H1 (cell line): ENCODE measurements at regions not wholly inside any gene's neighbourhood (a gene's known extent, or its start where the extent isn't known, plus 50 kb on each side); places are given as distances from the start of the nearest gene placed in this dataset.

ENCODE experiments used
- CTCF ChIA-PET: fragments of 300-600 bp; sonication (Branson Sonifier 250); formaldehyde crosslinking; loops from one replicate; lab custom pipeline; 2021; ENCODE audit not compliant: partially characterized antibody; lab: Charles Lee
- POLR2A ChIA-PET: fragments of 300-600 bp; sonication (Branson Sonifier 250); formaldehyde crosslinking; loops from one replicate; lab custom pipeline; 2021; ENCODE audit warnings: inconsistent platforms; ENCODE audit not compliant: partially characterized antibody; lab: Charles Lee
- DNase-seq, 2 experiments: peaks; one replicate each; pipeline versions ENCODE4 v3.0.0 to v3.0.0-alpha.2; 2010 to 2022; ENCODE audit warnings: low spot score in 2 of 2, low read depth in 1 of 2, mixed read lengths in 1 of 2
- FAIRE-seq: peaks from 2 replicates; lab custom pipeline; 2011; peaks lifted over from hg19 to GRCh38; lab: Jason Lieb, UNC
- H2AFZ ChIP-seq: 2 replicates; pipeline ENCODE4 v1.8.1; 2012; ENCODE audit warnings: low read length, inconsistent platforms
- H2AK5ac ChIP-seq: 2 replicates; pipeline ENCODE4 v1.6.1; 2013; ENCODE audit warnings: low read depth, low read length
- H2BK120ac ChIP-seq: replicated peaks from 2 replicates; pipeline ENCODE3; 2013; ENCODE audit warnings: low read depth, low read length, inconsistent platforms
- H2BK12ac ChIP-seq: 2 replicates; pipeline ENCODE4 v1.6.1; 2013; ENCODE audit warnings: low read depth, low read length
- H2BK15ac ChIP-seq: 2 replicates; pipeline ENCODE4 v1.6.1; 2013; ENCODE audit warnings: low read length
- H2BK20ac ChIP-seq: 2 replicates; pipeline ENCODE4 v1.6.1; 2013; ENCODE audit warnings: low read length
- H2BK5ac ChIP-seq: 2 replicates; pipeline ENCODE4 v1.6.1; 2013; ENCODE audit warnings: low read depth, low read length
- H3K14ac ChIP-seq: 2 replicates; pipeline ENCODE4 v1.6.1; 2013; ENCODE audit warnings: inconsistent platforms; ENCODE audit not compliant: insufficient read length
- H3K18ac ChIP-seq: 2 replicates; pipeline ENCODE4 v1.6.1; 2013; ENCODE audit warnings: low read length; ENCODE audit errors: extremely low read depth
- H3K23ac ChIP-seq: 2 replicates; pipeline ENCODE4 v1.6.1; 2013; ENCODE audit warnings: inconsistent platforms; ENCODE audit not compliant: insufficient read length
- H3K23me2 ChIP-seq: 2 replicates; pipeline ENCODE4 v1.6.1; 2013; ENCODE audit warnings: low read depth, low read length
- H3K27ac ChIP-seq: 2 replicates; pipeline ENCODE4 v1.6.1; 2011; ENCODE audit warnings: low read depth, low read length, inconsistent platforms
- H3K27me3 ChIP-seq, 4 experiments: replicated peaks in 1 of 4; 1 replicate in 1 of 4; 2 replicates in 3 of 4; pipeline versions ENCODE4 v1.6.1 to v1.8.1; 2011 to 2013; ENCODE audit warnings: low read length in 3 of 4, mild to moderate bottlenecking in 3 of 4, inconsistent platforms in 2 of 4, mixed read lengths in 2 of 4, moderate library complexity in 1 of 4; ENCODE audit not compliant: control insufficient read depth in 3 of 4, insufficient read depth in 3 of 4; ENCODE audit errors: extremely low read depth in 1 of 4
- H3K36me3 ChIP-seq, 4 experiments: 2 replicates each; pipeline versions ENCODE4 v1.6.1 to v1.8.1; 2011 to 2013; ENCODE audit warnings: mild to moderate bottlenecking in 4 of 4, low read length in 3 of 4, moderate library complexity in 2 of 4, control low read depth in 1 of 4, inconsistent platforms in 1 of 4; ENCODE audit not compliant: insufficient read depth in 4 of 4, control insufficient read depth in 2 of 4
- H3K4ac ChIP-seq: replicated peaks from 2 replicates; pipeline ENCODE3; 2013; ENCODE audit warnings: low read length, low read depth, mixed read lengths, inconsistent platforms; ENCODE audit not compliant: insufficient read length
- H3K4me1 ChIP-seq, 4 experiments: replicated peaks in 1 of 4; 1 replicate in 1 of 4; 2 replicates in 3 of 4; pipeline versions ENCODE4 v1.6.1 to v1.8.1; 2011 to 2013; ENCODE audit warnings: low read length in 3 of 4, inconsistent platforms in 2 of 4, mixed read lengths in 1 of 4; ENCODE audit not compliant: insufficient read depth in 4 of 4, control insufficient read depth in 3 of 4
- H3K4me2 ChIP-seq, 2 experiments: 2 replicates each; pipeline versions ENCODE4 v1.6.1 to v1.8.1; 2011 to 2013; ENCODE audit warnings: low read depth in 2 of 2, low read length in 2 of 2, control low read depth in 1 of 2, inconsistent platforms in 1 of 2, mild to moderate bottlenecking in 1 of 2; ENCODE audit not compliant: insufficient read depth in 1 of 2
- H3K4me3 ChIP-seq, 4 experiments: fragments of 200-600, 300-600 bp in 1 of 4; sonication (generic), shearing (Covaris generic), sonication (Bioruptor Twin) in 1 of 4; 2 replicates each; pipeline versions ENCODE4 v1.5.1 to v1.8.1; 2011 to 2016; ENCODE audit warnings: low read length in 4 of 4, low read depth in 3 of 4, control low read depth in 2 of 4, inconsistent platforms in 2 of 4, mild to moderate bottlenecking in 2 of 4, mixed read lengths in 1 of 4, moderate library complexity in 1 of 4; ENCODE audit not compliant: insufficient read depth in 2 of 4; ENCODE audit errors: extremely low read depth in 1 of 4
- H3K56ac ChIP-seq: replicated peaks from 2 replicates; pipeline ENCODE3; 2013; ENCODE audit warnings: low read depth, mild to moderate bottlenecking, mixed read lengths, low read length, inconsistent platforms; ENCODE audit not compliant: insufficient read length
- H3K79me1 ChIP-seq: 2 replicates; pipeline ENCODE4 v1.6.1; 2013; ENCODE audit warnings: low read depth, low read length, control low read depth
- H3K79me2 ChIP-seq, 2 experiments: 2 replicates each; pipeline versions ENCODE4 v1.6.1 to v1.8.1; 2012 to 2013; ENCODE audit warnings: low read length in 2 of 2, mild to moderate bottlenecking in 2 of 2, inconsistent platforms in 1 of 2; ENCODE audit not compliant: insufficient read depth in 2 of 2, control insufficient read depth in 1 of 2
- H3K9ac ChIP-seq, 4 experiments: replicated peaks in 1 of 4; 1 replicate in 1 of 4; 2 replicates in 3 of 4; pipeline versions ENCODE4 v1.6.1 to v1.8.1; 2011 to 2013; ENCODE audit warnings: low read depth in 3 of 4, low read length in 3 of 4, control low read depth in 2 of 4, mild to moderate bottlenecking in 2 of 4, moderate library complexity in 2 of 4, inconsistent platforms in 1 of 4; ENCODE audit errors: extremely low read depth in 1 of 4
- H3K9me3 ChIP-seq, 2 experiments: 2 replicates each; pipeline versions ENCODE4 v1.6.1 to v1.8.1; 2012 to 2013; ENCODE audit warnings: mild to moderate bottlenecking in 2 of 2, moderate library complexity in 2 of 2, control low read depth in 1 of 2, inconsistent platforms in 1 of 2, low read depth in 1 of 2, low read length in 1 of 2, mixed read lengths in 1 of 2; ENCODE audit not compliant: insufficient read depth in 2 of 2
- H4K20me1 ChIP-seq, 2 experiments: replicated peaks in 1 of 2; 2 replicates each; pipeline versions ENCODE3 to v1.8.1; 2011 to 2013; ENCODE audit warnings: inconsistent platforms in 2 of 2, low read length in 2 of 2, mild to moderate bottlenecking in 1 of 2; ENCODE audit not compliant: insufficient read depth in 2 of 2, control insufficient read depth in 1 of 2
- H4K5ac ChIP-seq: 2 replicates; pipeline ENCODE4 v1.6.1; 2013; ENCODE audit warnings: low read length, low read depth, mixed read lengths, inconsistent platforms; ENCODE audit not compliant: insufficient read length
- H4K8ac ChIP-seq: 2 replicates; pipeline ENCODE4 v1.8.0; 2013; ENCODE audit warnings: mild to moderate bottlenecking, moderate library complexity, low read length, inconsistent platforms; ENCODE audit not compliant: insufficient read depth; ENCODE audit errors: extremely low read depth
- H4K91ac ChIP-seq: replicated peaks from 2 replicates; pipeline ENCODE3; 2013; ENCODE audit warnings: low read length, mixed read lengths, inconsistent platforms; ENCODE audit not compliant: insufficient read length
- BRCA1 ChIP-seq: IDR thresholded peaks from 2 replicates; pipeline ENCODE4 v1.6.1; 2012; ENCODE audit warnings: low read depth, low read length, improper control_type of control experiment
- CBX8 ChIP-seq: fragments of 300-800, 300-1000 bp; sonication (generic); IDR thresholded peaks from 2 replicates; pipeline ENCODE4 v1.7.1; 2016; ENCODE audit warnings: low read depth, low read length, borderline replicate concordance
- CHD1 ChIP-seq: IDR thresholded peaks from 2 replicates; pipeline ENCODE4 v1.6.1; 2012; ENCODE audit warnings: low read depth, low read length, improper control_type of control experiment
- CHD2 ChIP-seq: IDR thresholded peaks from 2 replicates; pipeline ENCODE4 v1.6.1; 2012; ENCODE audit warnings: low read length, improper control_type of control experiment
- HDAC6 ChIP-seq: IDR thresholded peaks from one replicate; pipeline ENCODE4 v1.7.1; 2012; ENCODE audit warnings: low read depth, mild to moderate bottlenecking, inconsistent platforms, low read length, moderate library complexity
- JUN ChIP-seq: IDR thresholded peaks from 2 replicates; pipeline ENCODE4 v1.6.1; 2011; ENCODE audit warnings: low read depth, mild to moderate bottlenecking, improper control_type of control experiment, low read length
- JUND ChIP-seq: IDR thresholded peaks from 2 replicates; pipeline ENCODE4 v1.6.1; 2011; ENCODE audit warnings: mild to moderate bottlenecking, improper control_type of control experiment, low read length
- KDM4A ChIP-seq: IDR thresholded peaks from one replicate; pipeline ENCODE4 v1.7.1; 2012; ENCODE audit warnings: low read depth, mild to moderate bottlenecking, moderate library complexity, low read length, inconsistent platforms; ENCODE audit not compliant: severe bottlenecking
- NRF1 ChIP-seq: IDR thresholded peaks from 2 replicates; pipeline ENCODE4 v1.6.1; 2011; ENCODE audit warnings: mild to moderate bottlenecking, low read depth, low read length, improper control_type of control experiment
- SIX5 ChIP-seq: IDR thresholded peaks from 2 replicates; pipeline ENCODE4 v1.6.1; 2011; ENCODE audit warnings: mild to moderate bottlenecking, low read depth, low read length
- SUZ12 ChIP-seq: fragments of 200-600 bp; sonication (generic); IDR thresholded peaks from 2 replicates; pipeline ENCODE4 v1.6.1; 2012; ENCODE audit warnings: mild to moderate bottlenecking, inconsistent platforms, low read length, moderate library complexity, mixed read lengths
- TAF1 ChIP-seq: IDR thresholded peaks from 2 replicates; pipeline ENCODE4 v1.6.1; 2011; ENCODE audit warnings: mild to moderate bottlenecking, low read depth, low read length
- TAF7 ChIP-seq: optimal IDR thresholded peaks from 2 replicates; pipeline ENCODE3; 2011; ENCODE audit warnings: low read depth, mild to moderate bottlenecking, inconsistent platforms, low read length, moderate library complexity, borderline replicate concordance
- ZNF274 ChIP-seq: IDR thresholded peaks from 2 replicates; pipeline ENCODE4 v1.7.0; 2012; ENCODE audit warnings: low read length, borderline replicate concordance; ENCODE audit errors: extremely low read depth
- WGBS, 2 experiments: shearing (Covaris generic) in 1 of 2; methylation state at CpG; one replicate each; pipeline versions ENCODE4 v1.1.6 to v1.1.7; 2013 to 2015; ENCODE audit warnings: low lambda C conversion rate in 2 of 2, mixed read lengths in 2 of 2, inconsistent platforms in 1 of 2, low coverage in 1 of 2, missing lambda C conversion rate in 1 of 2; ENCODE audit not compliant: insufficient replicate concordance in 2 of 2, insufficient coverage in 1 of 2, insufficient read length in 1 of 2; ENCODE audit errors: extremely low coverage in 1 of 2, missing lambda C conversion rate in 1 of 2; 5-methylcytosine and 5-hydroxymethylcytosine counted together

DNA sequence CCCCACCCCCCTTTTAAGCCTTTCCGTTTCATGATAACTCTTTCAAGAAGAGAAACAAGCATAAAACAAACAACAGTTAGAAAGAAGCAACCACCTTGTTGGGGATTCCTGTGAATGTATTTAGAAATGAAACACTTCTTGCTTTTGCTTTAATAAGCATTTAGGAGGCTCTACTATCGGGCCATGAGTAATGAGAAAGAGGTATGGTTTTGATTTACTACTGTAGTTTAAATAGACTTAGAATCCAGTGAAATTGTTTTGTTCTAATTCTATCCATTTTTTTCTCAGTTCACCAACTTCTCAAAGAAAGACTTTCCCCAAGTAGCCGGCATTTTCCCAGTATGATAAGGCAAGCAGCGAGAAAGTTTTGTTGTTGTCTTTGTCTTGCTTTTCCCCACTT, 168.7 kb upstream of the HABP2 start:
- Histone ChIP-seq H3K9ac (no peak overlapping the region), H2BK20ac (no peak overlapping the region), H3K4ac (no peak overlapping the region), H3K4me1 (no peaks in the 10 kb centered on the region), H3K23me2 (no peaks in the 10 kb centered on the region), H3K9me3 (no peaks in the 10 kb centered on the region), H2AK5ac (no peak overlapping the region), H3K79me1 (no peaks in the 10 kb centered on the region), H3K18ac (no peak overlapping the region), H3K23ac (no peak overlapping the region), H3K27ac (no peak overlapping the region), H3K14ac (no peak overlapping the region), H2BK5ac (no peak overlapping the region), H3K4me2 (no peak overlapping the region), H3K4me3 (no peak overlapping the region), H3K79me2 (no peaks in the 10 kb centered on the region), H2BK120ac (no peak overlapping the region), H4K20me1 (no peaks in the 10 kb centered on the region), H2AFZ (no peak overlapping the region), H4K91ac (no peak overlapping the region), H2BK12ac (no peak overlapping the region), H2BK15ac (no peak overlapping the region), H3K56ac (no peak overlapping the region), H3K27me3 (no peaks in the 10 kb centered on the region), H4K5ac (no peak overlapping the region), H3K36me3 (no peaks in the 10 kb centered on the region), H4K8ac (no peak overlapping the region)
- ChIA-PET CTCF (interaction anchor here (0.6 to 3.0 kb wide), 18 partner anchors 9 to 361 kb away, joined by 3 to 32 read pairs (median 5); no protein-coding TSS in a partner anchor), POLR2A (interaction anchor here (0.7 kb wide), 1 partner anchor 331 kb away, joined by 3 read pairs; no protein-coding TSS in a partner anchor)
- DNase-seq (no peak), FAIRE-seq (no peak)
- 84% methylated on average over 4 of the region's 4 CpGs; no CpG with 5 or more reads in 1 of the 2 experiments for WGBS, 2 experiments
- TF ChIP-seq NRF1 (no peak), SIX5 (no peak), JUN (no peak), HDAC6 (no peak), CHD1 (no peak), TAF1 (no peak), SUZ12 (no peak), KDM4A (no peak), BRCA1 (no peak), ZNF274 (no peak), CBX8 (no peak), JUND (no peak), CHD2 (no peak), TAF7 (no peak)
